SJSA1 (cell line): ENCODE measurements at regions not wholly inside any gene's neighbourhood (a gene's known extent, or its start where the extent isn't known, plus 50 kb on each side); places are given as distances from the start of the nearest gene placed in this dataset.

Experiments used
- DNase-seq, 2 experiments: peaks; one replicate each; pipeline ENCODE4 v3.0.0-alpha.2; 2015 to 2020; ENCODE audit warnings: low spot score in 2 of 2, low read depth in 1 of 2
- H3K27ac ChIP-seq: fragments of 250-450 bp; sonication (Bioruptor Pico); 2 replicates; pipeline ENCODE4 v1.5.1; 2020; ENCODE audit warnings: mild to moderate bottlenecking, moderate library complexity
- H3K27me3 ChIP-seq: fragments of 250-450 bp; sonication (Bioruptor Pico); replicated peaks from 2 replicates; pipeline ENCODE4 v1.5.1; 2020; ENCODE audit warnings: mild to moderate bottlenecking, moderate library complexity
- H3K36me3 ChIP-seq: fragments of 250-450 bp; sonication (Bioruptor Pico); 2 replicates; pipeline ENCODE4 v1.5.1; 2020; ENCODE audit warnings: mild to moderate bottlenecking
- H3K4me1 ChIP-seq: fragments of 250-450 bp; sonication (Bioruptor Pico); replicated peaks from 2 replicates; pipeline ENCODE4 v1.6.1; 2021; ENCODE audit warnings: mild to moderate bottlenecking
- H3K4me3 ChIP-seq: fragments of 250-450 bp; sonication (Bioruptor Pico); 2 replicates; pipeline ENCODE4 v1.5.1; 2020; ENCODE audit warnings: mild to moderate bottlenecking
- H3K9me3 ChIP-seq: fragments of 250-450 bp; sonication (Bioruptor Pico); replicated peaks from 2 replicates; pipeline ENCODE4 v1.5.1; 2020; ENCODE audit warnings: mild to moderate bottlenecking

DNA sequence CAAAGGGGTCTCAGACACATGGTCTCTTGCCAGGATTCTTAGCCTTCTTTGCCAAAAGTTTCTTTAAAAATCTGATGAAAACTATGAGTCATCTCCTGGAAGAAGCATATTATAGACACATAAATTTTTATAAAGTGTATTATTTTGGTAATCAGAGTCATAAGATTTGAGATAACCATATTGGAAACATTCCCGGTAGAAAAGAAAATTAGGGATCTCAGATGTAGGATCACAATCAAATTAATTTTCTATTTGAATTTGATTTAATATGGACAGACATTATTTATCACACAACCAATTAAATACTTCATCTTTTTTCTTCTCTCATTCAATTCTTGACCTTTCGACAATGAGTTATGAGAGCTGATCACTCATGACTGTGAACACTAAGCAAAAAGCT lies 347.7 kb upstream of the CDH8 start:
- H3K27ac ChIP-seq: no peak overlapping the region
- H3K27me3 ChIP-seq: no peaks in the 10 kb centered on the region
- DNase-seq: no peak
- H3K4me3 ChIP-seq: no peak overlapping the region
- H3K9me3 ChIP-seq: 0 out of 2 replicates have a peak, but pooled peaks cover 2% of the 10 kb centered on the region
- H3K4me1 ChIP-seq: no peaks in the 10 kb centered on the region
- no peaks in the 10 kb centered on the region for H3K36me3 ChIP-seq

DNA sequence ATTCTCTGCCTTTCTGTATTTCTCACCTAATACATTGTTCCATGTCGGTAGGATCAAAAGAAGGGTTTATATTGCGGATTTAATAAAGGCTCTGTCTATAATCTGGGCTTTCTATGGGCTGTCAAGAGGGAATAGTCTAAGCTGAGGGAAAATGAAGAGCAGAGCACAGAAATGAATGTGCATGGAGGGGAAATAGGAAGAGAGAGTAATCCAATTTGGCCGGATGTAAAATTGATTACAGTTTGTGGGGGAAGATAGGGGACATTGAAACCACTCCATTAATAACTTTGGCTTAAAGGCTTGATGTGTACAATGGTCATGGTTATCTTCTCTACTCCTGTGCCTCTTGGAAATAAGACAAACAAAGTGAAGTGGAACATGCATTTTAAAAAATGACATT lies 334.2 kb upstream of the CDH8 start:
- Histone ChIP-seq H3K9me3 (0 out of 2 replicates have a peak, but pooled peaks cover 3% of the 10 kb centered on the region), H3K27ac (no peak overlapping the region), H3K27me3 (no peaks in the 10 kb centered on the region), H3K4me1 (no peaks in the 10 kb centered on the region), H3K4me3 (no peak overlapping the region), H3K36me3 (no peaks in the 10 kb centered on the region)
- no peak for DNase-seq

DNA sequence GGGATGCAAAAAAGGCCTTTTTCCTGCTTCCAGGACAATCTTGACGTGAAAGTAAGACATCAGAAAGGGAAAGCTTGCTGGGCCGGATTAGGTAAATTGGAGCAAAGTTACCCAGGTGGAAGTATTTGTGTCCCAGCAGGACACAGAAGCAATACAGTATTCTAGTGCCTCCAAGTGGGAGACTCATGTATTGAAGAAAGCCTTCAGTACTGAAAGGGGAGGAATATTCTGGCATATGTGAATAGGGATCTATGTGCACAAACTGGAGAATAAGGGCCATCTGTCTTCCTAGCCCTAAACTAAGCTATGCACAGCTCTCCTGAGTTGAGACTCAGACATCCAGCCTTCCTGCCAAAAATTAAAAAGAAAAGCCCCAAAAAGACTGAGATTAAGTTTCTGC lies 327.3 kb upstream of the CDH8 start:
- H3K27me3 ChIP-seq: no peaks in the 10 kb centered on the region

DNA sequence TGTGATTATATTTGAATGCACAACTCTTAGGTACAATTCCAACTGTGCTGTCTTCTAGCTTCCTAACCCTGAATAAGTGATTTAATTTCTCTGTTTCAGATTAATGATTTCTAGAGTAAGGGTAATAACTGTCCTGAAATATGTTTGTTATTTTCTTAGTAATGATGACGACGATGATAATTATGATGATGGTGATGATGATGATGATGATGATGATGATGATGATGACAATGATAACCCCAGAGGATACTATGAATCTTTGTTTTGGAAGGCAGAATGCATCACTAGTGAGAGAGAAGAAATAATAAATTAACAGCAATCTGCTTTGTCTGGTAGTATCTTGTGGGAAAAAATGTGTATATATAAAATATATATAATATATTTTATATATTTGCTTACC lies 317.1 kb upstream of the CDH8 start:
- Histone ChIP-seq H3K4me3 (no peak overlapping the region), H3K27me3 (no peaks in the 10 kb centered on the region), H3K4me1 (no peaks in the 10 kb centered on the region), H3K36me3 (no peaks in the 10 kb centered on the region), H3K27ac (no peak overlapping the region), H3K9me3 (no peaks in the 10 kb centered on the region; the same call in 1 of the 2 replicates)
- DNase-seq: no peak

More for the DNA sequence above, 327.3 kb upstream of the CDH8 start:
- H3K9me3 ChIP-seq: no peaks in the 10 kb centered on the region
- DNase-seq: no peak
- H3K36me3 ChIP-seq: no peaks in the 10 kb centered on the region
- no peaks in the 10 kb centered on the region for H3K4me1 ChIP-seq
- no peak overlapping the region for H3K4me3 ChIP-seq
- no peak overlapping the region for H3K27ac ChIP-seq

DNA sequence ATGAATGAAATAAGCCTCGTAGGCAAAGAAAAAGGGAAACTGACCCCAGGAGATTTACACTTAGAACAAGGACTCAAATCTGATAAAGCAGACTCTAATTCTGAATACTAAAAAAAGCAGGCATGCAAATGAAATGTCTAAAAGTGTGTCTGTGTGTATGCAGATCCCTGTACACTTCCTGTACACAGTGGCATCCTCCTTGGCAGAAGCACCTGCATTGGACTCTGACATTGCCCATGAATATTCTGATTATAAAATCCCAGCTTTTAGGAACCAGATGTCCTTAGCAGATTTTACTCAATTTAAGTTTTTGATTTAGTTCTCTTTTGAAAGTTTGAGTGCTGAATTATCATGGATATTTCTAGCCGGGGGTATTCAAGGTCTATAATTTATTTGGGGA lies 306.0 kb upstream of the CDH8 start:
- Histone ChIP-seq H3K4me1 (no peaks in the 10 kb centered on the region), H3K9me3 (no peaks in the 10 kb centered on the region), H3K4me3 (no peak overlapping the region), H3K27ac (no peak overlapping the region), H3K27me3 (no peaks in the 10 kb centered on the region), H3K36me3 (no peaks in the 10 kb centered on the region)
- DNase-seq: no peak

DNA sequence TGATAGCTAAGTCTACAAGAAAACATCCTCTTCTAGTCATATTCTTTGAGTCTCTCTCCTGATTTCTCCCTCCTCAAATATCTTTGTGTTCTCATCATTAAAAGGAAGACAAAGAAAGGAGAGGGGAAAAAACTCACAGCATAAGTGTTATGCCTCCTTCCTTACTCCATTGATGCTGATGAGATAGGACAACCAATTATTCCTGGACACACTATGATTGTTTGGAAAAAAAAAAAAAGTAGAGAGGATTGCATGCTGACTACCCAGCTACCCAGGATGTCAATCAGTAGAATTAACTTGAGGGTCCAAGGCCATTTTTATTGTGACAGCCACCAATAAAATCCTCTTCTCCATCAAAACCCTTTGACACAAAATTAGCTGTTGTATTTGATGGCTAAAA lies 299.1 kb upstream of the CDH8 start:
- H3K36me3 ChIP-seq: no peaks in the 10 kb centered on the region
- no peaks in the 10 kb centered on the region for H3K9me3 ChIP-seq
- H3K27ac ChIP-seq: no peak overlapping the region
- no peaks in the 10 kb centered on the region for H3K27me3 ChIP-seq
- no peak for DNase-seq
- H3K4me3 ChIP-seq: no peak overlapping the region
- H3K4me1 ChIP-seq: no peaks in the 10 kb centered on the region

DNA sequence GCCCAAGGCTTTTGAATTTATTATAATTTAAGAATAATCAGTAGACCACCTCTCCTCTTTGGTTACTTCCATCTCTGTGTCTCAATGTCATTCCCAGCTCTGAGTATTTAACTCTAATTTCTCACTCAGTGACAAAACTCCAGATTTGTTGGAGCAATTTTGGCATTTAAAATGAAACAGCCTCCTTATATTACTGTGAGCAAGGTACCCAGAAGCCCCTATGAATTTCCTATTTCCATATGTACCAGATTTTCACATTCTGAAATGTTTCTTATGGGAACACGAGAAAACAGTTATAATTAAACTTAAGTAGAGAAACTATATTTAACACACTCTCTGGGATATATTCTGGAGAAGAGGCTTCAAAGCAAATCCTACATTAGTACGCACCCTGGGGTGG lies 285.4 kb upstream of the CDH8 start:
- Histone ChIP-seq H3K27ac (no peak overlapping the region), H3K27me3 (no peaks in the 10 kb centered on the region), H3K4me1 (no peaks in the 10 kb centered on the region), H3K36me3 (no peaks in the 10 kb centered on the region), H3K4me3 (no peak overlapping the region), H3K9me3 (0 out of 2 replicates have a peak, but pooled peaks cover 4% of the 10 kb centered on the region)
- DNase-seq: no peak

DNA sequence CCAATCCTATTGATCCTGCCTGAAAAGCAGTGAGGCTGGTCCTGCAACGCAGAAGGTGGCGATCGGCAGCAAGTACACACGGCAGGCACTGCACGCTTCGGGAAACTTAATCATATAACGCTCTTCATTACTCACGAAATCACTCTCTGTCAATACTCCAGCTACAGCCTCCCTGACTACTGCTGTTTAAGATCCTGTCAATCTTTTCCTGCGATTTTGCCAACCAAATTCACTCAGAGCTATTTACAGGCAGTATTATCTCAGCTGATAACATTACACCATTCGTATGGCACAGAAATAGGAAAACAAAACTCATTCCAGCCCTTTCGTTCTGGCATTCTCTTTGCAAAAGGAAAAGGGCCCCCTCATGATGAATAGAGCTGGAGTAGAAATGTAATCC lies 262.4 kb upstream of the CDH8 start:
- DNase-seq: no peak
- no peaks in the 10 kb centered on the region for H3K36me3 ChIP-seq
- no peaks in the 10 kb centered on the region for H3K4me1 ChIP-seq
- no peak overlapping the region for H3K27ac ChIP-seq
- no peaks in the 10 kb centered on the region for H3K27me3 ChIP-seq
- no peak overlapping the region for H3K4me3 ChIP-seq
- H3K9me3 ChIP-seq: peaks cover 3% of the 10 kb centered on the region; the same call in 1 of the 2 replicates

DNA sequence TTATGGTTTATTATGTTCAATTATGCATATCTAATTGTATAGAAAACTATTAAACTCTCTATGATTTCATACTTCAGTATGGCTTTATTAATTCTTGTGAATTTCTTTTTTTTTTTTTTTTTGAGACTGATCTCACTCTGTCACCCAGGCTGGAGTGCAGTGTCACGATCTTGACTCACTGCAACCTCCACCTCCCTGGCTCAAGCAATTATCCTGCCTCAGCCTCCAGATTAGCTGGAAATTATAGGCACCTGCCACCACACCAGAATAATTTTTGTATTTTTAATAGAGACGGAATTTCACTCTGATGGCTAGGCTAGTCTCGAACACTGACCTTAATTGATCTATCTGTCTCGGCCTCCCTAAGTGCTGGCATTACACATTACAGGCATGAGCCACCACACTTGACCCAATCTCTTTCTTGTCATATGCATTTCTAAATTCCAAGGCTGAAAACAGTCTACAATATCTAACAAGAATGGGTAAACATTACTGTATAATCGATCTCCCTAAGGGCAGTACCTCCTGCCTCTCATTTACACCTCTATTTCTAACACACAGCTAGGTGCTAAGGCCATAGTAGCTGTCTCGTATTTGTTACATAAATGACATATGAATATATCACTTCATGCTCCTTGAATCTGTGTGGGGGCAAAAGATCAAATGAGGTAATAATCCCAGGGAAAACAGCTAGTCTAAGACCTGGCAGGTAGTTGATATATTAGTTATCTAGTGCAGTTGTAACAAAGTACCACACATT lies 258.2 kb upstream of the CDH8 start:
- Histone ChIP-seq H3K36me3 (no peaks in the 10 kb centered on the region), H3K27ac (no peak overlapping the region), H3K4me1 (no peaks in the 10 kb centered on the region), H3K9me3 (peaks cover 3% of the 10 kb centered on the region; the same call in 1 of the 2 replicates), H3K4me3 (no peak overlapping the region), H3K27me3 (no peaks in the 10 kb centered on the region)
- DNase-seq: no peak

DNA sequence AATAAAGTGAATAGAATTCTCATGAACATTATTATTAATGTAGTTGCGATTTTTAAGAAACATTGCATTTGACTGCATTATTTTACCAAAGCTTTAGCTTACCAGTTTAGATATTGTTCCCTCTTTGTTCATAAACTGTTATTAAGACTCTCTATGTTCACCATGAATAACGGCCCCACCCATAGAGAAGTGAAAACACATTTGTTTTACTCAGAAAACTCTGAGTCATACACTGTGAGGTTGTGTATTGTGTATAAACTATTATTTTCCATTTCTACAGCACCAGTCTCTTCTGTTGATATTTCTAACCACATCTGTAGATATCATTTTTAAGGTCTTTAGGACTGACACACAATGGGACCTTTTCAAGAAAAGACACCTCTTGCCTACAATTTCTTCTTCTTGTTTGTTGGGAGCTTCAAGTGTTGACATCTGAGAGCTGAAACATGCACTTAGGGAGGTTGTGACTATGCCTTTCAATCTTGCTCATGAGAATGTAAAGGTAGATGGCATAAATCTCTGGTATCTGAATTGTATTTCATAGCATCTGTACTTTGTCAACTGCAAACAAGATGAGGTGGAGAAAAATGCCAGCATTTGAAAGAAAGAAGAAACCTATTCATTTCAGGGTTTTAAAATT lies 252.9 kb upstream of the CDH8 start:
- H3K27me3 ChIP-seq: no peaks in the 10 kb centered on the region
- H3K4me3 ChIP-seq: no peak overlapping the region
- H3K4me1 ChIP-seq: no peaks in the 10 kb centered on the region
- no peaks in the 10 kb centered on the region for H3K36me3 ChIP-seq
- DNase-seq: no peak
- H3K27ac ChIP-seq: no peak overlapping the region
- H3K9me3 ChIP-seq: peaks cover 7% of the 10 kb centered on the region; the same call in 1 of the 2 replicates

DNA sequence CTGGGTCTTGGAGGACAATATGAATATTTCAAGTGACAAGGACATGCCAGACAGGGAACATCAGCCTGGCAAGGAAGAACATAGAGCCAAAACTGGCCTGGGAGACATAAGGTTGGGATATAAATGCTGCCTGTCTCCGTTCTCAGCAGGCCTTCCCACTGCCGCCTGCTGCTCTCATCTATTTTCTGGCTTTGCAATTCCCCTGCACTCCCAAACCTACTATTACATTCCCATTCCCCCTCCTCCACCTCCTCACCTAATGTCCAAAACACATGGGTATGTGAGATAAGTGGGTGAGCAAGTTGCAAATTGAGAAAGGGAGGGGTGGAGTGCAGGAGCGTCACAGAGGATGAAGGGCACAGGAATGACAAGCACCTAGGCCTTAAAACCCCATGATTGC lies 244.3 kb upstream of the CDH8 start:
- Histone ChIP-seq H3K4me1 (no peaks in the 10 kb centered on the region), H3K4me3 (no peak overlapping the region), H3K27me3 (no peaks in the 10 kb centered on the region), H3K9me3 (no peaks in the 10 kb centered on the region; the same call in 1 of the 2 replicates), H3K36me3 (no peaks in the 10 kb centered on the region), H3K27ac (no peak overlapping the region)
- DNase-seq: no peak

DNA sequence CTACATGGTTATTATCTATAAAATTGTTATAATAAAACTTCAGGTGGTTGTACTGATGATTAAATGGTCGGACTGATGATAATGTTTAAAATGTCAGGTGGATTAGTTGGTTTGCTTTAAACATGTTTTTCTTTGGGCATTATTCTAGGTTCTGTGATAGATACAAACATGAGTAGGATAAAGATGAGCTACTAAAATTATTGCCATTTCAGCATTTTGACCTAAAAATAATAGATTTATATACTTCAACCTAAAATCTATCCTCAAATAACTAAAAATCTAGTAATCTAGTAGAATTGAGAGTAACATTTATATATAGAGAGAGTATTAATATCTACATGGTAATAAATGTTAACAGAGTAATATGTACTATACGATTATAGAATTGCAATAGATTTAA lies 241.7 kb upstream of the CDH8 start:
- H3K27me3 ChIP-seq: no peaks in the 10 kb centered on the region
- no peak for DNase-seq
- H3K9me3 ChIP-seq: no peaks in the 10 kb centered on the region; the same call in 1 of the 2 replicates
- no peak overlapping the region for H3K27ac ChIP-seq
- no peaks in the 10 kb centered on the region for H3K36me3 ChIP-seq
- H3K4me3 ChIP-seq: no peak overlapping the region
- H3K4me1 ChIP-seq: no peaks in the 10 kb centered on the region

DNA sequence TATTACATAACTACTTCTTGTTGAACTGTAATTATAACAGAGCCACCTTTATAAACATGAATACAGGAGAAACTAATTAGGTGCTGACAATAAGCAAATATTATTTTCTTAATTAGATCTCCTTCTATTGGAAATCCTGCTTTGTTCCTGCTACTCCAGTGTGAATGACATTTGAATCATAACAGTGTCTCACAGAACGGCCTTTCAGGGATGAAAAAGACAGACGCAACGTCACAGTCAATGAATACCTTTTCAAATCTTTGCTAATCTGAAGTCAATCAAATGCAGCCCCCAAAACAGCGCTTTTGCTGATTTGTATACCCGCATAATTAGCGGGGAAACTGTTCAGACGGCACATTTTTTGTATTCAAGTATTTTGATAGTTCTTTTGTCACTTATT lies 240.4 kb upstream of the CDH8 start:
- Histone ChIP-seq H3K36me3 (no peaks in the 10 kb centered on the region), H3K4me3 (no peak overlapping the region), H3K9me3 (no peaks in the 10 kb centered on the region), H3K4me1 (no peaks in the 10 kb centered on the region), H3K27me3 (no peaks in the 10 kb centered on the region; the same call in 1 of the 2 replicates), H3K27ac (no peak overlapping the region)
- DNase-seq: no peak

DNA sequence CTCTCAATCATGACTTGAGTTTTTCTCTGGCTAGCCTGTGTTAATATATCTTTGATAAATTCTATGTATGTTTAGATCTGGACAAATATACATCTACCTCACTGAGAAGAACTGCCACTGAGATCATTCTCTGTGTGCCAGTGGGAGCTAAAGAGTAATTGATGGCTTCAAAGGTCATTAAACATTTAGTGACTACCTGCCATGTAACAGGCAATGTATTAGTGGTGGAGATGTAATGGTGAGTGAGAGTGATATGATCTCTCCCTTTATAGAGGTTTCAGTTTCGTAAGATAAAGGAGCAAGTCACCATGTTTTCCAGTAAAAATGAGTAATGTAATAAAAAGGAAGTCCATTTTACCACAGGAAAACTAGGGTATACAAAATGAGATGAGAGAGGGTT lies 235.8 kb upstream of the CDH8 start:
- no peak for DNase-seq
- no peaks in the 10 kb centered on the region; the same call in 1 of the 2 replicates for H3K27me3 ChIP-seq
- no peak overlapping the region for H3K27ac ChIP-seq
- no peaks in the 10 kb centered on the region for H3K4me1 ChIP-seq
- no peaks in the 10 kb centered on the region for H3K36me3 ChIP-seq
- H3K4me3 ChIP-seq: no peak overlapping the region
- peaks cover 5% of the 10 kb centered on the region; the same call in 1 of the 2 replicates for H3K9me3 ChIP-seq
